Neural cell (in vitro differentiated cells): ENCODE measurements at regions not wholly inside any gene's neighbourhood (a gene's known extent, or its start where the extent isn't known, plus 50 kb on each side); places are given as distances from the start of the nearest gene placed in this dataset.

ENCODE experiments used
- H2AFZ ChIP-seq: fragments of 200-600, 300-800 bp; sonication (generic), shearing (Covaris generic); 2 replicates; pipeline ENCODE4 v1.6.0; 2014; ENCODE audit warnings: low read depth, mild to moderate bottlenecking, antibody characterized with exemption, low read length, moderate library complexity
- H3F3A ChIP-seq: fragments of 200-600 bp; shearing (Covaris generic); 2 replicates; pipeline ENCODE4 v1.6.1; 2016; ENCODE audit warnings: mild to moderate bottlenecking, moderate library complexity, mixed read lengths, antibody characterized with exemption, low read length; ENCODE audit not compliant: insufficient read depth, poor library complexity, severe bottlenecking
- H3K27ac ChIP-seq: fragments of 200-600, 300-800 bp; sonication (generic), shearing (Covaris generic); 2 replicates; pipeline ENCODE4 v1.5.1; 2014; ENCODE audit warnings: mild to moderate bottlenecking, low read length, moderate library complexity
- H3K27me3 ChIP-seq: fragments of 300-800, 200-600 bp; sonication (generic), shearing (Covaris generic); 2 replicates; pipeline ENCODE4 v1.6.0; 2014; ENCODE audit warnings: mild to moderate bottlenecking, low read depth, low read length, moderate library complexity; ENCODE audit not compliant: insufficient read depth
- H3K36me3 ChIP-seq: fragments of 300-800, 200-600 bp; sonication (generic), shearing (Covaris generic); 2 replicates; pipeline ENCODE4 v1.5.1; 2014; ENCODE audit warnings: mild to moderate bottlenecking, antibody characterized with exemption, low read length, moderate library complexity; ENCODE audit not compliant: insufficient read depth
- H3K4me2 ChIP-seq: fragments of 300-800, 200-600 bp; sonication (generic), shearing (Covaris generic); 2 replicates; pipeline ENCODE4 v1.6.0; 2014; ENCODE audit warnings: mild to moderate bottlenecking, low read length
- H3K4me3 ChIP-seq: fragments of 300-800, 200-600 bp; sonication (generic), shearing (Covaris generic); 2 replicates; pipeline ENCODE4 v1.5.1; 2014; ENCODE audit warnings: mild to moderate bottlenecking, low read length, moderate library complexity
- H3K79me2 ChIP-seq: fragments of 200-600 bp; shearing (Covaris generic); replicated peaks from 2 replicates; pipeline ENCODE4 v1.6.0; 2014; ENCODE audit warnings: mild to moderate bottlenecking, low read length, moderate library complexity; ENCODE audit not compliant: insufficient read depth
- H3K9ac ChIP-seq: fragments of 300-800, 200-600 bp; sonication (generic), shearing (Covaris generic); 2 replicates; pipeline ENCODE4 v1.6.1; 2016; ENCODE audit warnings: mild to moderate bottlenecking, low read length, mixed read lengths
- H3K9me2 ChIP-seq: fragments of 200-600 bp; shearing (Covaris generic); 2 replicates; pipeline ENCODE4 v1.6.1; 2016; ENCODE audit warnings: mild to moderate bottlenecking, low read length, mixed read lengths; ENCODE audit not compliant: insufficient read depth
- H3K9me3 ChIP-seq: fragments of 200-600, 300-800 bp; sonication (generic), shearing (Covaris generic); 2 replicates; pipeline ENCODE4 v1.6.1; 2016; ENCODE audit warnings: mild to moderate bottlenecking, mixed run types, low read length, moderate library complexity, mixed read lengths
- H4K20me1 ChIP-seq: fragments of 200-600 bp; shearing (Covaris generic); 2 replicates; pipeline ENCODE4 v1.6.1; 2016; ENCODE audit warnings: mild to moderate bottlenecking, mixed run types; ENCODE audit not compliant: insufficient read depth
- EP300 ChIP-seq: fragments of 450-650 bp; conservative IDR thresholded peaks from 2 replicates; pipeline ENCODE4 v1.6.1; 2014; ENCODE audit warnings: antibody characterized with exemption, mild to moderate bottlenecking, moderate library complexity; ENCODE audit not compliant: poor library complexity, severe bottlenecking
- EZH2 ChIP-seq: fragments of 200-600, 300-800 bp; shearing (Covaris generic), sonication (generic); IDR thresholded peaks from 2 replicates; pipeline ENCODE4 v1.6.1; 2014; ENCODE audit warnings: antibody characterized with exemption, low read length, borderline replicate concordance, mild to moderate bottlenecking; ENCODE audit not compliant: insufficient read depth, poor library complexity, severe bottlenecking
- MXI1 ChIP-seq: fragments of 450-650 bp; conservative IDR thresholded peaks from 2 replicates; pipeline ENCODE4 v1.6.1; 2014; ENCODE audit warnings: antibody characterized with exemption, mild to moderate bottlenecking; ENCODE audit not compliant: poor library complexity, severe bottlenecking
- POLR2AphosphoS5 ChIP-seq: IDR thresholded peaks from 2 replicates; pipeline ENCODE4 v1.6.1; 2012
- RAD21 ChIP-seq: fragments of 450-650 bp; conservative IDR thresholded peaks from 2 replicates; pipeline ENCODE4 v1.6.1; 2014; ENCODE audit warnings: antibody characterized with exemption, mild to moderate bottlenecking, moderate library complexity
- SMC3 ChIP-seq: fragments of 450-650 bp; conservative IDR thresholded peaks from 2 replicates; pipeline ENCODE4 v1.6.1; 2014; ENCODE audit warnings: antibody characterized with exemption, mild to moderate bottlenecking, moderate library complexity; ENCODE audit not compliant: poor library complexity
- TAF1 ChIP-seq: IDR thresholded peaks from 2 replicates; pipeline ENCODE4 v1.6.1; 2012; ENCODE audit warnings: low read depth
- TF ChIP-seq, protein P1 (sequence below): fragments of 450-650 bp; IDR thresholded peaks from 2 replicates; pipeline ENCODE4 v1.5.1; 2014; ENCODE audit warnings: antibody characterized with exemption, mild to moderate bottlenecking, moderate library complexity; ENCODE audit not compliant: poor library complexity, severe bottlenecking
- TF ChIP-seq, protein P2 (sequence below): IDR thresholded peaks from 2 replicates; pipeline ENCODE4 v1.6.1; 2012; ENCODE audit warnings: borderline replicate concordance

DNA sequence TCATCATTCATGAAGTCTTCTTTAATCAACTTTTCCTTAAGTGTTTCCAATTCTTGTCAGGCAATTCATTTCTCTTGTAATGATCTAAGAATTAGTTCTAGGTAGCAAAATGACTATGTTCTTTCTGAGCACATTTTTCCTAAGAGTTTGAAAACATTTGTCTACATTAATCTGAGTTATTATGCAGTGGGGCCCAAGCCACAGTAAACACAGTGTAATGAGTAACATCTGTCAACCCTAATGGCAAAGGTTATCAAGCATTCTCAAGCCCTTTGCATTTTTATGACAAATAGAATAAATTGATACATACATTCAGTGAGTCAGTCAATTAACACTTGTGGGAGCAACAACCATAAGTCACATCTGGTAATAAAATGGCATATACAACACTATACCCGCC is 106.7 kb upstream of the ZC3H12C start:
- no peak overlapping the region for H3K4me3 ChIP-seq
- H4K20me1 ChIP-seq, result no peaks in the 10 kb centered on the region
- TF ChIP-seq, protein P1, sequence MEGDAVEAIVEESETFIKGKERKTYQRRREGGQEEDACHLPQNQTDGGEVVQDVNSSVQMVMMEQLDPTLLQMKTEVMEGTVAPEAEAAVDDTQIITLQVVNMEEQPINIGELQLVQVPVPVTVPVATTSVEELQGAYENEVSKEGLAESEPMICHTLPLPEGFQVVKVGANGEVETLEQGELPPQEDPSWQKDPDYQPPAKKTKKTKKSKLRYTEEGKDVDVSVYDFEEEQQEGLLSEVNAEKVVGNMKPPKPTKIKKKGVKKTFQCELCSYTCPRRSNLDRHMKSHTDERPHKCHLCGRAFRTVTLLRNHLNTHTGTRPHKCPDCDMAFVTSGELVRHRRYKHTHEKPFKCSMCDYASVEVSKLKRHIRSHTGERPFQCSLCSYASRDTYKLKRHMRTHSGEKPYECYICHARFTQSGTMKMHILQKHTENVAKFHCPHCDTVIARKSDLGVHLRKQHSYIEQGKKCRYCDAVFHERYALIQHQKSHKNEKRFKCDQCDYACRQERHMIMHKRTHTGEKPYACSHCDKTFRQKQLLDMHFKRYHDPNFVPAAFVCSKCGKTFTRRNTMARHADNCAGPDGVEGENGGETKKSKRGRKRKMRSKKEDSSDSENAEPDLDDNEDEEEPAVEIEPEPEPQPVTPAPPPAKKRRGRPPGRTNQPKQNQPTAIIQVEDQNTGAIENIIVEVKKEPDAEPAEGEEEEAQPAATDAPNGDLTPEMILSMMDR, result no peak
- no peak for TF ChIP-seq SMC3
- TF ChIP-seq EP300, result no peak
- TF ChIP-seq, protein P2, sequence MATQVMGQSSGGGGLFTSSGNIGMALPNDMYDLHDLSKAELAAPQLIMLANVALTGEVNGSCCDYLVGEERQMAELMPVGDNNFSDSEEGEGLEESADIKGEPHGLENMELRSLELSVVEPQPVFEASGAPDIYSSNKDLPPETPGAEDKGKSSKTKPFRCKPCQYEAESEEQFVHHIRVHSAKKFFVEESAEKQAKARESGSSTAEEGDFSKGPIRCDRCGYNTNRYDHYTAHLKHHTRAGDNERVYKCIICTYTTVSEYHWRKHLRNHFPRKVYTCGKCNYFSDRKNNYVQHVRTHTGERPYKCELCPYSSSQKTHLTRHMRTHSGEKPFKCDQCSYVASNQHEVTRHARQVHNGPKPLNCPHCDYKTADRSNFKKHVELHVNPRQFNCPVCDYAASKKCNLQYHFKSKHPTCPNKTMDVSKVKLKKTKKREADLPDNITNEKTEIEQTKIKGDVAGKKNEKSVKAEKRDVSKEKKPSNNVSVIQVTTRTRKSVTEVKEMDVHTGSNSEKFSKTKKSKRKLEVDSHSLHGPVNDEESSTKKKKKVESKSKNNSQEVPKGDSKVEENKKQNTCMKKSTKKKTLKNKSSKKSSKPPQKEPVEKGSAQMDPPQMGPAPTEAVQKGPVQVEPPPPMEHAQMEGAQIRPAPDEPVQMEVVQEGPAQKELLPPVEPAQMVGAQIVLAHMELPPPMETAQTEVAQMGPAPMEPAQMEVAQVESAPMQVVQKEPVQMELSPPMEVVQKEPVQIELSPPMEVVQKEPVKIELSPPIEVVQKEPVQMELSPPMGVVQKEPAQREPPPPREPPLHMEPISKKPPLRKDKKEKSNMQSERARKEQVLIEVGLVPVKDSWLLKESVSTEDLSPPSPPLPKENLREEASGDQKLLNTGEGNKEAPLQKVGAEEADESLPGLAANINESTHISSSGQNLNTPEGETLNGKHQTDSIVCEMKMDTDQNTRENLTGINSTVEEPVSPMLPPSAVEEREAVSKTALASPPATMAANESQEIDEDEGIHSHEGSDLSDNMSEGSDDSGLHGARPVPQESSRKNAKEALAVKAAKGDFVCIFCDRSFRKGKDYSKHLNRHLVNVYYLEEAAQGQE, result no peak
- no peak for TF ChIP-seq EZH2
- no peak for TF ChIP-seq RAD21
- no peak for TF ChIP-seq MXI1
- TF ChIP-seq TAF1, result no peak
- no peak for TF ChIP-seq POLR2AphosphoS5
- no peak overlapping the region for H2AFZ ChIP-seq
- no peaks in the 10 kb centered on the region for H3K9me2 ChIP-seq
- H3K9me3 ChIP-seq, result no peaks in the 10 kb centered on the region
- H3K36me3 ChIP-seq, result no peaks in the 10 kb centered on the region
- no peaks in the 10 kb centered on the region for H3F3A ChIP-seq
- no peak overlapping the region for H3K27ac ChIP-seq
- no peaks in the 10 kb centered on the region for H3K27me3 ChIP-seq
- no peak overlapping the region for H3K9ac ChIP-seq
- no peaks in the 10 kb centered on the region for H3K79me2 ChIP-seq
- no peak overlapping the region for H3K4me2 ChIP-seq

DNA sequence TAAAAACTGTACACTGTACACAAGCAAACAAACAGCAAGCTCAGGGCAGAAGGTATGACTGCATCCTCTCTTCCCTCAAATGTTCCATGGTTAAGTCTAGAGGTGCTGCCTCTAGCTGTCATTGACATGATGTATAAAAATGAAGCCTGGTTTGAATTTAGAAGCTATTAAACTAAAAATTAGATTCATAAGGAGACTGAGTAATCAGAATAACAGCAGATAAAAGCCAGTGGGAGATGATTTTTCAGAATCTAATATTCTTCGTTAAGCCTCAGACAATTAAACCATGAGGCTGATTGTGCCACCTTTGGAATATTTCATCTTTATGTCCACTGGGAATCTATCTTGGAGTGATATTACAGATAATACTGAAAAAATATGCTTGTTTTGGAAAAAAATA is 101.4 kb upstream of the ZC3H12C start:
- Histone ChIP-seq H3F3A (no peaks in the 10 kb centered on the region), H3K4me3 (no peak overlapping the region), H3K9ac (no peak overlapping the region), H3K9me2 (no peaks in the 10 kb centered on the region), H3K36me3 (no peaks in the 10 kb centered on the region), H3K27ac (no peak overlapping the region), H3K79me2 (no peaks in the 10 kb centered on the region), H3K27me3 (no peaks in the 10 kb centered on the region), H3K4me2 (no peak overlapping the region), H4K20me1 (no peaks in the 10 kb centered on the region), H3K9me3 (no peaks in the 10 kb centered on the region), H2AFZ (no peak overlapping the region)
- TF ChIP-seq, protein P1, result no peak
- TF ChIP-seq POLR2AphosphoS5 (no peak), SMC3 (no peak), RAD21 (no peak), EP300 (no peak), MXI1 (no peak), EZH2 (no peak), TAF1 (no peak)
- TF ChIP-seq, protein P2, result no peak
